SKM-1 (cell line): ENCODE measurements at regions not wholly inside any gene's neighbourhood (a gene's known extent, or its start where the extent isn't known, plus 50 kb on each side); places are given as distances from the start of the nearest gene placed in this dataset.
A peak's percentile ranks its signal among the peaks of the same experiment; 100 is the strongest.

Source experiments
- DNase-seq: peaks from one replicate; lab custom pipeline; 2025; ENCODE audit not compliant: unreplicated experiment; lab: John Stamatoyannopoulos, UW

- no peak for DNase-seq
Measured at GRCh38 chr1:87165177-87165576, 163.5 kb upstream of the LMO4 start.

GRCh38 chr1:87167157-87167789 is 161.4 kb upstream of the LMO4 start:
- DNase-seq, result no peak

GRCh38 chr1:87167848-87168525 is 160.7 kb upstream of the LMO4 start:
- DNase-seq, result no peak

- DNase-seq, result no peak
Measured at GRCh38 chr1:87169263-87169910, 159.3 kb upstream of the LMO4 start.

GRCh38 chr1:87170157-87170556 is 158.5 kb upstream of the LMO4 start:
- no peak for DNase-seq

- DNase-seq, result no peak
Measured at GRCh38 chr1:87170931-87171598, 157.6 kb upstream of the LMO4 start.

GRCh38 chr1:87173231-87173630 is 155.4 kb upstream of the LMO4 start:
- no peak for DNase-seq

GRCh38 chr1:87174724-87175245 is 153.9 kb upstream of the LMO4 start:
- DNase-seq, result no peak

GRCh38 chr1:87176087-87176486 is 152.6 kb upstream of the LMO4 start:
- no peak for DNase-seq

- no peak for DNase-seq
Measured at GRCh38 chr1:87176514-87176913, 152.2 kb upstream of the LMO4 start.

- no peak for DNase-seq
Measured at GRCh38 chr1:87178441-87178840, 150.2 kb upstream of the LMO4 start.

GRCh38 chr1:87179076-87179810 is 149.4 kb upstream of the LMO4 start:
- DNase-seq, result no peak

GRCh38 chr1:87179851-87180519 is 148.7 kb upstream of the LMO4 start:
- peak; percentile 59 for DNase-seq

- DNase-seq, result no peak
Measured at GRCh38 chr1:87180682-87181081, 148.0 kb upstream of the LMO4 start.

- DNase-seq, result no peak
Measured at GRCh38 chr1:87182611-87183010, 146.1 kb upstream of the LMO4 start.

- DNase-seq, result no peak
Measured at GRCh38 chr1:87185077-87185476, 143.6 kb upstream of the LMO4 start.

GRCh38 chr1:87186346-87186745 is 142.3 kb upstream of the LMO4 start:
- no peak for DNase-seq

GRCh38 chr1:87188640-87189039 is 140.0 kb upstream of the LMO4 start:
- DNase-seq, result no peak

- no peak for DNase-seq
Measured at GRCh38 chr1:87190402-87190801, 138.3 kb upstream of the LMO4 start.

GRCh38 chr1:87191646-87192045 is 137.0 kb upstream of the LMO4 start:
- DNase-seq, result no peak
